HG03378 (cell line): ENCODE measurements at regions not wholly inside any gene's neighbourhood (a gene's known extent, or its start where the extent isn't known, plus 50 kb on each side); places are given as distances from the start of the nearest gene placed in this dataset.

ENCODE experiments used
- ATAC-seq: cut with Tn5 transposase; IDR thresholded peaks from one replicate; pipeline ENCODE4 v1.9.1; 2021; ENCODE audit warnings: mild to moderate bottlenecking, moderate library complexity; ENCODE audit not compliant: unreplicated experiment

DNA sequence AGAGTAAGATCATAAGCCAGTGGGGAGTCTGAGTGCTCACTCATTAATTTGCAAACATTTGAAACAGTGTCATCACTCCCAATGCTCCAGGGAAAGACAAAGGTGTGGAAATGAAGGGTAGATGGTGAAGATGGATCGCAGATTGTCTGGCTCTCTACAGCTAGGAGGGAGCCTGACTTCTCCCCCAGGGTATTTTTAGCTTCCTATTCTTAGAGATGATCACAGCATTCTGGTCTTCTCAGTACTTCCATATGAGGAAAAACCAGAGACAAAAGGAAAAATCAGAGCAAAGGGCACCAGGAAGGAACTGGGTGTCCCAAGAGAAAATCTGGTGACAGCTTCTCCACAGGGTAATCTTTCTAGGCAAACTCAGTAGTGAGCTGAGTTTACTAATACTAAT, 401.9 kb upstream of the GRIA1 start:
- ATAC-seq: no peak

DNA sequence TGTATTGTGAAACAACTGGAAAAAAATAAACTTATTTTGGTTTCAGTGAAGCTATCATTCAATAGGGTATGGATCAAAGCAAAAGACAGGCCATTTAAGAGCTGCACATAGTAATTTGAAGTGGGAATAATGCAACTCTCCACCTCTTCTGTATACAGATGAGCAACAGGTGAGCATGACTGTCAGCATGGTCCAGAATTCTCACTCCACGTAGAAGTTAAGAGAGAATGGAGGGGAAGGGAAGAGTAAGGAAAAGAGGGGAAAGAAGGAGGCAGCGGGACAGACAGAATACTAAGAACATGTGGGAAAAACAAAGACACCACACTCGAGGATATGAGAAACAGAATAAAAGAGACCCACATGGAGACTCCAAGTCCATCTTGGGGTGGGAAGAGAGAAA, 396.1 kb upstream of the GRIA1 start:
- no peak for ATAC-seq

DNA sequence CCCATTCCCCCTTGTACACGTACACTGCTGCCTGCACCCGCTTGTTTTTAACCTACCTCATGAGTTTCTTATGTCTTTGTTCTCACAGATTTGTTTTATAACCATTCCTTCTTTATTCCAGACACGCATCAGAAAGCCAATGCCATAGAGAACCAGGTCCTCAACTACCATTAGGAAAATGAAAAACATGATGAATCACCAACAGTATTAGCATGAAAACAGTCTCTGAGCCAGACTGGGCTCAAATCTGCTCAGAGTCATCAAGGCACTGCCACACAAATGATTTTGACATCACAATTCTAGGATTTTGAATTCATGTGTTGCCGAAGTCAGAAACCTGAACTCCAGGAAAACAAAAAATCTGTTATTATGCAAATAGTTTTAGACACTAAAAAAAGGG, 394.1 kb upstream of the GRIA1 start:
- ATAC-seq: no peak

DNA sequence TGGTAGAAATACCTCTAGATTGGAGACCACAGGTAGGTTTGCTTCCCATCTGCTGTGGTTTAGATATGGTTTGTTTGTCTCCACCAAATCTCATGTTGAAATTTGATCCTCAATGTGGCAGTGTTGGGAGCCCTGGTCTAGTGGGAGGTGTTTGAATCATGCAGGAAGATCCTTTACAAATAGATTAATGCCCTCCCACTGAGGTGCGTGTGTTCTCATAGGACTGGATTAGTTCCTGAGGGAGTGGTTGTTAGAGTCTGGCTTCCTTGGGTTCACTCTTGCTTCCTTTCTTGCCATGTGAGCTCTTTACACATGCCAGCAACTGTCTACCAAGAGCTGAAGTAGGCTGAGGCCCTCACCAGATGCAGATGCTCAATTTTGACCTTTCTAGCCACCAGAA, 391.1 kb upstream of the GRIA1 start:
- no peak for ATAC-seq

DNA sequence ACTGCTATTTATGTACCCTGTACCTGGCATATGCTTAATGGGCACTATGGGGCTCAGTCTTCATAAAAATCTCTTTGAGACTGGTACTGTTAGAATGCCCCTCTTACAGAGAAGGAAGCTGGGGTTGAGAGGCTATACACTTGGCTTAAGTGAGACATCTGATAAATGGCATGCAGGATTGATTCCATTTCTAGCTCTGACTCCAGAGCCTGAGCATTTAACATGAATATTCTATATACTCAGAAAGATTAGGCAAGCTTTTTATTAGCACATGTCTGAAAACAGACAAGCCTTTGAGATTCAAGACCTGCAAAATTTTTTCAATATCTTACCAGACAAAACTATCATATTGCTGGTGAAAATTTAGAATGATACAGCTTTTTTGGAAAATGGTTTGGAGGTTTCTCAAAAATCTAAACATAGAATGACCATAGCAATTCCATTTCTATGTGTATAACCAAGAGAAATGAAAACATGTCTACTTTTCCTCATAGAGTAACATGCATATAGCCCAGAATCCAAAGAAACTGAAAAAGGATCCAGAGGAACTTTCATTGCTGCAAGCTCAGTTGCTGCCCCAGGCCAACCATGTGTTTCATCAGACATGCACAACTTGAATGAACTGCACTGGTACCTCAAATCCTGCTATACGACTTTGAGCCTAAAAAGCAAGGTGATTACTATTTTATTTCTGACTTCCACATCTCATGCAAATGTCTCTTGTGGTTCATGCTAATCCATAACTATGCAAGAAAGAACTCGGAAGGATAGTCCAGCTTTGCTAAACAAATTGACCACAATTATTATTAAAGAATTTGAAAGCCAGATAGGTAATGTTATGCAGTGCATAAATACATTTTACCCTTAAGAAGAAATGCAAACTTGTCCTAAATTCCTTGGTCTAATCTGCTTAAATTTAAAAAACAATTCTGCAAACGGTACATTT, 389.0 kb upstream of the GRIA1 start:
- ATAC-seq: no peak

DNA sequence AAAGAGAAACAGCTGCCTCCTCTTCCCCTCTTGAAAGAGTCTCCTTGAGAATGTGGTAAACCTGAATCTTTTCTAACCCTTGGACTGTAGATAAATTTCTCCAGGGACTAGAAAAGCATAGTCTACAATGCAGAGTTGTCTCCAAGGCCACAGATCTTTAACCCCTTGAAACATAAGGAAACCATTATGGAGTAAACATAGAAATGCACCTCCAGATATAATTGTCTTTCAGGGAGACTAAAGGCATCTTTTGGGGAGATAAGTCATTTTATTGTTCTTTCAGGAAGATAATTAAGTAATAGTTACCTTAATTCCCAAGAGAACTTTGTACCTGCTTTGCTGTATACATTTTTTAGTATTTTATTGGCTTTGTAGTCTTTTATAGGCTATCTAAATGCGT, 373.6 kb upstream of the GRIA1 start:
- no peak for ATAC-seq

DNA sequence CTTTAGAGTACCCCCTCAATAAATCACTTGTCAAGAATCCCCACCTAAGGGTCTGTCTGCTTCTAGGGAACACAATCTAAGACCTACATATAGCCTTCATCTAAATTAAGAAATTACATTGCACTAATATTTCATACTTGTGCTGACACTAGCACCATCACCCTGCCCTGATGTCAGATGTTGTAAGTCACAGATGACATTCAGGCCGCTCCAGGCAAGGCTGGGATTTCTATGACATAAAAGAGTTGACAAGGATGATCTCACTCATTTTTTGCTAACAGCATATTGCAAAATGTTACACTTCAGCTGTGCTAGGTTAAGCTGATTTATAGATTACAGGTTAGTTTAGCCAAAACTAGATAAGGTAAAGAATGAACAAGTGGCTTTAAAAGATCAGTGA, 372.5 kb upstream of the GRIA1 start:
- ATAC-seq: no peak

DNA sequence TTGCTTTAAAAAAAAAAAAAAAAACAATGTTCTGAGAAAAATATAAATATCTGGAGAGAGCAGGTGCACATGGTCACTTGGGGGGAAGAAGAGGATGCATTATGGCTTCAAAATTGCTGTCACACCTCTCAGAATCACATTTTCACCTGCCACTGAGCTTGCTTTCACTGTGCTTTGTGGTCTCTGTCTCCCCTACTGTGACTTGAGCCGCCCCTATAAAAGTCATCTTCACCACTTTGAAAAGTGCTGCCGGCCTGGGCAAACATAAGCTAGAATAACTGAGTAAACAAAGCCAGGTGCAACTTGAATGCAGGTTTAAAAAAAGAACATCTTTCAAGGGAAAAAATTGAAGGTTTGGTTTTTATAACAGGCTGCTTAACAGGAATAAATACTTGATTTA, 368.1 kb upstream of the GRIA1 start:
- no peak for ATAC-seq

DNA sequence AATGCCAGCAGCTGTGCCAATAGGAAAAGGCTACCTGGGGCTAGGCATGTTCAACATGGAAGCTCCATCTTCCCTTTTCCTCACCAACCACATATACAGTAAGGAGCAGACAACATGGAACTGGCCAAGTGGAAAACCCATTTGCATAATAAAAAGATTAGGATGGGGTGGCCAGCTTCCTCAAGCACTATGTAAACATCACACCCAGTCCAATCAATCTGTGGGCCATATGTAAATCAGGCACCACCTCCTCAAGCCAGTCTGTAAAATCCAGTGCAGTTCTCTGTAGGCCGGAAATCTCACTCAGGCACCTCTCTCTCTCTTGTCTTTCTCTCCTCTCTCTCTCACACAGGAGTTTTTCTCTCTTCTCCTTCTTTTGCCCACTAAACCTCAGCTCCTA, 360.2 kb upstream of the GRIA1 start:
- ATAC-seq: no peak

DNA sequence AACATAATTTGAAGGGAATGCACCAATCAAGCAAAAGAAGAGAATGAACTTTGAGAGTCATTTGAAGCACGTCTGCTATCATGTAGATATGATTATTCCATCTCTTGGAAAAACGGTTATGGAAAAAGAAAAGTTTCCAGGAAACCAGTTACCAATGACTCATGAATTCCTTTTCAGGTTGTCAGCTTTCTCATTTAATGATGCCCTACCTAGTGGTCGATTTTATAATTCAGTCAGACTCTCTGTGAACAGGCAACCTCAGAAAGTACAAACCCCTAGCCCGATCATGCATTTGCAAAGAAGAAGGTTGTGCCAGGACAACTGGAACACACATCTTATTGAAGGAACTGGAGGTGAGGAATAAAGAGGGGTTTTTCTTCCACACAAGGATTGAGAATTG, 355.1 kb upstream of the GRIA1 start:
- ATAC-seq: no peak

DNA sequence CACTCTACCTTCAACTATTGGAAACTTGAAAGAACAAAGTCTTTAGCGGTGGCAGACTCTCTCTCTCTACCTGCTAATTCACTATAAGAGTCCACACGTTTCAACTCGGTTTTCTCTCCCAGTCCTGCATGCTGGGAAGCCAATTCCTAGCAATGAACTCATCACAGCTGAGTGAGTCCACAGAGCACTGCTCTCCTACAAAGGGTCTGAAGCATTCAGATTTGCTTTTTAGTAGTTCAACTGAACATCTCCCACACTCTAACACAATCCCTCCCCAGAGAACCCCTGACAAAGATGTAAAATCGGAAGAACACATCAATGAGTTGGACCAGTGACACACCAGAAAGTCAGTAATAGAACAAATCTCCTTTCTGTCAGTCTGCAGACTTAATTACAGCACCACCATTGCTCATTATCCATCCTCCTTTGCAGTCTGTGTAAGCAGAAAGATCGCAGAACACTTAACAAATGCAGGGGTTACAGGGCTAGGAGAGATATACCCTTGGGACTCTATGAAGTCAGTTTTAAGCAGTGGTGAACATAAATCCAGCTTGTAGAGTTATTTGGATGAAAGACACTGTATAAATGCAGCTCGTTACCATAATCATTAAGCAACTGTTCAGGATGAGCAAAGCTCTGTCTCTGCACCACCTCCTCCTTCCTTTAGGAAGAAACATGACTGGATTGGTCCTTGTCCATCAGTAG, 353.4 kb upstream of the GRIA1 start:
- no peak for ATAC-seq

DNA sequence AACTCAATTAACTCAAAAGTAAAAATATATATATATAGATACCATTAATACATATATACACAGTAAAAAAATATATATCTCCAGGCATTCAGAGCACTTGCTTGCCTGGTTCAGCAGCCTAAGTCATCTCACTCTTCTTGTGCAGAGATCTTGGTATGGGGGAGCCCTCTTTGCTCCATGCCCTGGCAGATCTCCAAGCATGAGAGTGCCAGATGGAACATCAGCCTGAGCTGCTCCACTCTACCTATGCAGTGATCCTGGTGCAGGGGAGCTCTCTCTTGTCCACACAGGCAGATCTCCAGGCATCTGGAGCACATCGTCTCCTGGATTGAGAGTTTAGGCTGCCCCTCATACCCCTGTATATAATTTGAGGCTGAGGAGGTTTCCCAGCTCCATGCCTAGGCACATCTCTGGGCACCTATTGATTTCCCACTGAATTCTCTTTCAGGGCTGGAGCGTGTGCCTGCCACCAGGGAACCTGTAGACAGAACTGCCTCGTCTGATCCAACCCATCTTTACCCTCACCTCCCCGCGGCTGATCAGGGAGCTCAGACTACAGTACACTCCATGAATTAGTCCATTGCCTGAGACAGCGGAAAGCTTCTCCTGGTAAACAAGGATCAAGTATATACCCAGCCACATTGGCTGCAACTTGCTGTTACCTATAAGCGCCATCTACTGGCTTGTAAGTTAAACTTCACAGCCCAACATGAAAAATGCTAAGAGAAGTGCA, 342.4 kb upstream of the GRIA1 start:
- peak; percentile 86 for ATAC-seq

DNA sequence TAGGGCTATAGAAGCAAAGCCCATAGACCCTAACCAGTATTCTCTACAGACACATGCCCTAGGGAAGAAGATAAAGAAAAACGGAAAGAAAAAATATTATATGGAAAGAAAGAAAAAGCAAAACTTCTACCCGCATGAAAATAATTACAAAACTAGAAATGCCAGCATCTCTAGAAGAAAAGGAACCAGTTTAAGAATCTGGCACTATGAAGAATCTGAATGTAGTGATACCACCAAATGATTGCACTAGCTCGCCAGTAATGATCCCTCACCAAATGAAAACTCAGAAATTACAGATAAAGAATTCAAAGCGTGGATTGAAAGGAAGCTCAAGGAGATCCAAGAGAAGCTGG, 341.9 kb upstream of the GRIA1 start:
- no peak for ATAC-seq

DNA sequence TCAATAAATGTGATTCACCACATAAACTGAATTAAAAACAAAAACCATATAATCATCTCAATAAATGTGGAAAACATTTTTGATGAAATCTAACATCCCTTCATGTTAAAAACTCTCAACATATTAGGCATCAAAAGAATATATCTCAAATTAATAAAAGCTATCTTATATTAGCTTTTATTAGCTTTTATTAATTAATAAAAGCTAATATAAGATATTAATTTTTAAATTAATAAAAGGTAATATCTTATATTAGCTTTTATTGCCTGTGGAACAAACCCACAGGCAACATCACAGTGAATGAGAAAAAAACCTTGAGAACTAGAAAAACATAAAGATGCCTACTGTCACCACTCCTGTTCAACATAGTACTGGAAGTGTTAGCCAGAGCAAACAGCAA, 338.9 kb upstream of the GRIA1 start:
- ATAC-seq: no peak

DNA sequence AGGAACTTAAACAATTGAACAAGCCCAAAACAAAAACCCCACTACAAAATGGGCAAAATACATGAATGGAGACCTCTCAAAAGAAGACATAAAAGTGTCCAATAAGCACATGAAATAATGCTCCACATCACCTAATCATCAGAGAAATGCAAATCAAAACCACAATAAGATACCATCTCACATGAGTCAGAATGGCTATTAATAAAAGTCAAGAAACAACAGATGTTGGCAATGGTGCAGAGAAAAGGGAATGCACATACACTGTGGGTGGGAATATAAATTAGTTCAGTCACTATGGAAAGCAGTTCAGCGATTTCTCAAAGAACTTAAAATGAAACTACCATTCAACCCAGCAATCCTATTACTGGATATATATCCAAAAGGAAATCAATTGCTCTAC, 337.4 kb upstream of the GRIA1 start:
- no peak for ATAC-seq

DNA sequence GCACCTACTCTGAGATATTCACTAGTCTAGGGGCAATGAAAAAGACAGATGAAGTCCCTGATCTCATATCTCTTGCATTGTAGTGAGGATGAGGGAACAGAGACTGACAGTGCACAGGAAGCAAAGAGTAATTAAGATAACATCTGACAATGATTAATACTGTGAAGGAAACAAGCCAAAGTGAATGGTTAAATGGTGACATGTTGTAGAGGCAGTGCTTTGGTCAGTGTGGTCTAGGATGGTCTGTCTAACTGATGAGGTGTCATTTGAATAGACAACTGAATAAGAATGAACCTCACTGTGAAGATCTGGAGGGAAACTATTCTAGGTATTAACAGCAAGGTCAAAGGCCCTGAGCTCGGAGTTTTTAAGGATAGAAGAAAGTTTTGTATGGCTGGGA, 333.3 kb upstream of the GRIA1 start:
- no peak for ATAC-seq

DNA sequence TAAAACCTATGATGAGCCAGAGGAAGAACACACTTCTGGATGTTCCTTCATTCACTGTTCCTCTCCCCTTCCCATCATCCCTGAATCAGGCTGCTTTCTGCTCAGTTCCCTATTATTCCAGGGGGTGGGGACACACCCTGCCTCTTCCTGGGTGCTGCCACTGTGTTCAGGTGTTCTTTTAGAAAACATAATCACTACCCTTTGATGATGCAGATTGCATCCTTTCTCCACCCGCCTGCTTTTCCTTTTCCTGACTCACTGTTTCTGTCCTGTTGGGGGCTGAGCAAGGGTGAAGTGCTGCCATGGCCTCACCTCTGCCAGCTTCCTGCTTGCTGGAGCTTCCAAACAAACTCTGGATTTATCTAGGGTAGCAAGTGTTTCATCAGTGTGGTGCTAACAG, 331.9 kb upstream of the GRIA1 start:
- no peak for ATAC-seq

DNA sequence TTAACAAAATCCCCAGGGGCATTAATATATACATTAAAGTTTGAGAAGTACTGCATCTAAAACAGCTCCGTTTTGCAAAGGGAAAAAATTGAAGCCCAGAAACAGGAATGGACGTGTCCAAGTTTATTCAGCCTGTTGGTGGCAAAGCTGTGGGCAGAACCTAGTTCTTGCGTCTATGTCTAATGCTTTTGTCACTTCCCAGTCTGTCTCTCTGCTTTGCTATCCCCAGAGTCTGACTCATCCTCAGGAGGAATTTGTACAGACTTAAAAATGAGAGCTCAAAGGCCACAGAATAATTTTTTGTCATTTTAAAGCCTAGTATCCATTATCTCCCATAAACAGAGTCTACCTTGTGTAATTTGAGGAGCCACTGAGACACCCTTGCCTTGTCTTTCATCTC, 330.9 kb upstream of the GRIA1 start:
- no peak for ATAC-seq

DNA sequence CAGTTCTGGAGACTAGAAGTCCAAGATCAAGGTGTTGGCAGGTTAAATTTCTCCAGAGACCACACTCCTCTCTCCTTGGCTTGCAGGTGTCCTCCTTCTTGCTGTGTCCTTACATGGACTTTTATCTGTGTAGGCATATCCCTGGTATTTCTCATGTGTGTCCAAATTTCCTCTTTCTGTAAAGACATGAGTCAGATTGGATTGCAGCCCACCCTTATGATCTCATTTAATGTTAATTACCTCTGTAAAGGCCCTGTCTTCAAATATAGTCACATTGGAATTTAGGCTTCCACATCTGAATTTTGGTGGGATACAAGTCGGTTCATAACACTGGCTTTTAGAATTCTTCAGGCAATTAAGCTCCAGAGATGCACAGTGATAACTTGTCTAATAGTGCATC, 322.2 kb upstream of the GRIA1 start:
- no peak for ATAC-seq

DNA sequence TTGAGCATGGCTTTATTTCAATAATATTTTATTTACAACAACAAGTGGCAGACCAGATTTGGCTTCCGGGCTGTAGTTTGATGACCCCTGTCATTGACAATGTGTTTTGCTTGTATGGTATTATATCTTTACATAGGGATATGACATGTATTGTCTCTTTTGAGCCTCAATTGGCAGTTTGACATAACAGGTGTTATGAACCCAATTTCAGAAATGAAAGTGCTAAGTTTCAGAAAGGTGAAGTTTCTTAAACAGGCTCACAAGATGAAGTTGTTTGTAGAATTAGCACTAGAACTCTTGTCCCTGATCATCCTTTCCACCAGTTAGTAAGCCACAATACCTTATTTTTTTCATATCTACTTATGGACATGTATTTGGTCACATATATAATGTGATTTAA, 303.0 kb upstream of the GRIA1 start:
- no peak for ATAC-seq

DNA sequence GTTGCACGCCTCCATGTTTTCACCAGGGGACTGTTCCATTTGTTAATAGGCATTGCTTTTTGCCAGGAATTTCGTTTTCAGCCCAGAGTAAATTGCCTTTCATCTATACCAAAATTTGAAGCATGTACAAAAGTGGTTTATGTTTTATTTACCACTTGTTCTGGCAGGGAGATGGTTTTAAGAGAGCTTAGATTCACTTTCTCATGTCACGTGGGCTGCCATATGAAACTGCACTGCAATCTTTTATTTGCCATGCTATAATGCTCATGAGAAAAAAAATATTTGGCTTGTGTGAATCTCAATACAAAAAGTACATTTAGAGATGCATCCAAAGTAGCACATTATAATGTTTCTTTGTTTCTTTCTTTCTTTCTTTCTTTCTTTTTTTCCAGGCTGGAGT, 284.1 kb upstream of the GRIA1 start:
- ATAC-seq: no peak

DNA sequence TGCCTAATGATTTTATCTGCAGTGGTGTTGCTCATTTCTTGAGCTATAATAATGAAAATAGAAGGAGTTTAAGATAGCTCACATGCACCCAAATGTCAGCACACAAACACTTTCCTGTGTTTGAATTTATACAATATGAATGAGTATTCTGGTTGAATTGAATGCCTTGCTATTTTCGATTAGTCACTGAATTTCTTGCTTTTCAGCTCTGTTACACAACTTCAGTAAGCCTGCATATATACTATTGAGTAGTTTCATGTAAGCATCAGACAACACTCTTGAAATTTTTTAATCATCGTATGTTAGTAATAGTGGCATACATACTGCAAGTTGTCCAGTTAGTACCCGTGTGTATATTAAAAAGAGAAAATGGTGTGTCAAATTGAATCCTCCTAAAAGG, 281.5 kb upstream of the GRIA1 start:
- no peak for ATAC-seq
